Renal cortex interstitium (tissue), 11 donors: ENCODE measurements at regions not wholly inside any gene's neighbourhood (a gene's known extent, or its start where the extent isn't known, plus 50 kb on each side); places are given as distances from the start of the nearest gene placed in this dataset.
"Not testable (repeated sequence)": the region's sequence is repeated elsewhere in the genome, so short reads cannot be mapped to it uniquely, and the experiment has no call there.

Source experiments
- DNase-seq, 11 donors: peaks; one replicate each; pipeline ENCODE4 v3.0.0-alpha.2; 2013; ENCODE audit warnings: low read depth in 9 of 11, low spot score in 4 of 11; ENCODE audit errors: extremely low read depth in 1 of 11

DNA sequence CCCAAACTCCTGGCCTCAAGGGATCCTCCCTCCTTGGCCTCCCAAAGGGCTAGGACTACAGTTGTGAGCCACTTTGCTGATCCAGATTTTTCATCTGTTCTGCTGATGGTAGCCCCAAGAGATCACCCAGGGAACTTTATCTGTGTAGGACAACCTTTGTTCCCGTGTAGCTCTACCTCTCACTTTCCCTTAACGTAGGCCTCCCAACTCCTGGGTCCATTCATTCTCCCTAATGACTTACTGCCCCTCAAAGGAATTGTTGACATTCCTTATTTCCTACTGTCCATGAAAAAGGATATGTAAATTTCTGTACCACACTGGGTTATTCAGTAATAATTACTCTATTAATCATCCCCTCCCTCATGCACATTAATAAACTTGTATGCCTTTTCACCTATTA, 51.0 kb upstream of the PHF24 start:
- no peak for DNase-seq

DNA sequence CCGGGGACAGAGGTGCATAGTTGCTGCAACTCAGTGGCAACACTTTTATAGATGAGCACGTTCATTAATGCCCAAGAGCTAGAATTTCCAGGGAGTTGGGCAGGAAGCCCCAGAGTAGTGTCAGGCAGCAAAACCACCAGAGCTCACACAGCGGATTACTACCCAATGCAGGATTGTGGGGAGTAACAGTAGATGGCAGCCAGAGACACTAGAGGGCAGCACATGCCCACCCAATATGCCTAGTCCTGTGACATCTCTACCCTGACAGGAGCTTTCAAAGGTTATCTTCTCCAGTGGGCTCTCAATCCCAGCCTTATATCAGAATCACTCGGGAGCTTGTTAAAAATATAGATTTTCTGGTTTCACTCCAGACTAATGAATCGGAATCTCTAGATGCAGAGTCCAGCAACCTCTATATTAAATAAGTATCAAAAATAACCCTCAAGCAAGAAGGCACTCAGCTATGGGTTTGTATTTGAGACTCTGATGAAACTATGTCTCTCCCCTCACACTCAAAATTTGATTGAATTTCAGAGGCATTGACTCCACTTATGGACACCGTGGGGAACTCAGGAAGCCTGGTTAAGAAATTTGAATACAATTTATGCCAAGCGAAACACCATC, 58.4 kb upstream of the PHF24 start:
- peak; percentile 29 to 72 (median 61) for DNase-seq

DNA sequence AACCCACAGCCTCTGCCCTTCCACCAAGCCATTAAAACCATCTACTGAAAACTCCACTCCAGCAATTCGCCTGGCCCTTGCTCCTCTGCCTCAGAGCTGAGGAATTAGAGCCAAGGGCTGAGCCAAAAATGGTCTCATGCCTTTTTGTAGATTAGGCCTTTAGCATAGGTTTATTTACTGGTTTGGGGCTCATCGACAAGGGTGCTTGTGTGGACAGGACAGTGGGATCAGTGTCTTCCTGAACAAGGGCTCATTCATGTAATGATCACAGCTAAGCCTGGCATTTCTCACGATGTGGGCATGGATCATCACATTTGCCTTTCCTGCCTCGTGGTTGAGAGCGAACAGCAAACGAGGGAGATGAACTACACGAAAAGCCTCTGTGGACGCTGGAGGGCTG, 59.2 kb upstream of the PHF24 start:
- DNase-seq: no peak

DNA sequence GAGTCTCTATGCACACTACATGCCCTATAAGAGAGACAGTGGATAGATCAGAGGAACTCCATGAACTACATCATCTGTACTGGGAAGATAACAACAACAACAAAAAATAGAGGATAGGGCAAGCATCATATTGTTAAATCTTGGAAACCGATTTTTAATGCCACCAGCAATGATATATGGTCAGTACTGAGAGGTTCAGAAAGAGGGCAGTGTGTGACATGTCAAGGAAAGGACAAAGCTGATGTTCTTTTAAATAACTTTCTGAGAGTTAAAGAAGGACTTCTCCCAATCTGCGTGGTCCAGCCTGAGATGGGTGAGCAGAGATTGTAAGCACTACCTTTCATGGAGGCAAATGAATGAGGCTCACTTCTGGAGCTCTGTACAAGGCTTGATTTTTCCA, 62.0 kb upstream of the PHF24 start:
- DNase-seq: no peak

DNA sequence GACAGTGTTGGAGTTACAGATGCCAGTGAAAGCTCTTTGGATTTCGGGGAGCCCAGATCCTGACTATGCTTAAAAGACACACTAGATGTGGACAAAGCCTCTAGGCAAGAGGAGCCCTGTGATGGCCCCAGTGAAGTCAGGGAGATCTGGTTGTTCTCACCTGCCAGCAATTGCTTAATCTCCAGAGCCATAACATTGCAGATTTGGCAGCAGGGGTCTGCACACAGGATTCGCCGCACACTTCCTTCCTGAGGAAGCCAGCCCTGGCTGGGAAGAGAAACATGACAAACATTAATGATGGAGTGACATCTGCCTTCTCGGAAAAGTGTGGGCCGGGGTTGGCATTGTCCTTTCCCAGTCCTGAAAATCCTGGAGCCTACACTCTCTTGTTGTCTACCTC, 65.2 kb upstream of the PHF24 start:
- DNase-seq: no peak

DNA sequence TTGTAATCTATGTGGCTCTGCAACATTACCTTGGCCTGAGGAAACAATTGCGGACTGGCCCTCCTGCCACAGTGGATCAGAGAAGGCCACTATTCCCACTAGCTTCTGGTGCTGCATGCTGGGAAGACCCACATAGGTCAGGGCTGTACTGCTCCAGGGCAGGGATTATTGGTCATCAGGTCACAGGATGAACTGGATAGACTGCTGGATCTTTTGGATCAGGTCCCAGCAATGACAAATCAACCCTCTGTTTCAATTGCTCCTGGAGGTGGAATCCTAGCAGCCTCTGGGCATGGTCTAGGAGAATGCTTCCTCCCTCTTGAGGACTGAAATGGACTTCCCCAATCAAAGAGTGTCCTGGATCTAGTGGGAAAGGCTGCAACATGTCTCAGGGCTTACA, 66.7 kb upstream of the PHF24 start:
- DNase-seq: no peak

DNA sequence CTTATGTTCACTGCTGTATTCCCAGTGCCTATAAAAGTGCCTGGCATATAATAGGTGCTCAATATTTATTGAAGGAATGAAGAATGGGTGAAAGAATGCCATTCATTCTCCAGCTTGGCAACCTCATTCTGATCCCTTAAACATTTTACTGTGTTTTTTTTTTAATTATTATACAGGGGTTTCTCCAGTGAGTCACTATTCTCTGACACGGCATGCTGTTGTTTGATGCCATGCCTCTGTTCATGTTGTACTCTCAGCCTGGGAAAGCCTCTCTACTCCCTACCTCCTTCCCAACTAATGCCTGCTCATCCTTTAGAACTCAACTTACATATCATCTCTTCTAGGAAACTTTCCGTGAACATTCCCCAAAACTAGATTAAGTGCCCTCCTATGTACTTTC, 70.2 kb upstream of the PHF24 start:
- DNase-seq: no peak

DNA sequence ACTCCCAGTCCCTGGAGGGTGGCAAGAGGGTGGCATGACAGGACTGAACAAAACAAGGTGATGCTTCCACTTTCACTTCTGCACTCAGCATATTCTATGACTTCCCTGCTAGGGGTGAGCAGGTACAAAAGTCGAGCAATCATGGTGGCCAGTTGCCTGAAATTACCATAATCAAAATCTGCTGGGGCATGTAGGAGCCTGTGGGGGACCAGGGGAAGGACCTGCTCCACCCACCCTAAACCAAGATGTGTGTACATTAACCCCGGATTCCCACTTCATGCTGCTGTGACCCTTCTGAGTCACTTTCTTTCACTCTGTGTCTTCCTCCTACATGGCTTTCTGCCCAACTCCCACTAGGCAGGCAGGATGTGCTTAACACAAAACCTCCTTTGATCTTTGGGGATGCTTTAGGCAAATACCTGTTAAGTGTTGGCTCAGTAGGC, 73.3 kb upstream of the PHF24 start:
- no peak for DNase-seq

DNA sequence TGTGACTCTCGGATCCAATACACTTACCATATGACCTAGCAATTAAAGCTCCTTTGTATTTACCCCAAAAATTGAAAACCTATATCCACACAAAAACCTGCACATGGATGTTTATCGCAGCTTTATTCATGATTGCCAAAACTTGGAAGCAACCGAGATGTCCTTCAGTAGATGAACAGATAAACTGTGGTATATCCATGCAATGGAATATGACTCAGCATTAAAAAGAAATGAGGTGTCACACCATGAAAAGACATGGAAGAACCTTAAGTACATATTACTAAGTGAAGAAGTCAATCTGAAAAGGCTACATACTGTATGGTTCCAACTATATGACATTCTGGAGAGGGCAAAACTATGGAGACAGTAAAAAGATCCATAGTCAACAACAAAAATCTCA, 82.0 kb upstream of the PHF24 start:
- DNase-seq: no peak

DNA sequence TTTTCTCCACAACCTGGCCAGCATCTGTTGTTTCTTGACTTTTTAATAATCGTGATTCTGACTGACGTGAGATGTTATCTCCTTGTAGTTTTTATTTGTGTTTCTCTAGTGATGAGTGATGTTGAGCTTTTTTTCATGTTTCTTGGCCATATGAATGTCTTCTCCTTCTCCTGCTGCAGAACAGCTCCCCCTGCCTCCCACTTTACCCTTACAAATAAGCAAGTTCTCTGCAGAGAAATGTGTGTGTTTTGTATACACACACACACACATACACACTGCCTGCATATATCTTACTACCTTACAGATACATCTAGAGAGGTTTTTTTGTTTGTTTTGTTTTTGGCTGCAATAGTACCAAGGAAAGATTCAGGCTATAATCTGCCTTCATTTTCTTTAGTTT, 88.7 kb upstream of the PHF24 start:
- DNase-seq: peak in 6 of 11 donors; percentile 0 to 5 (median 2)

DNA sequence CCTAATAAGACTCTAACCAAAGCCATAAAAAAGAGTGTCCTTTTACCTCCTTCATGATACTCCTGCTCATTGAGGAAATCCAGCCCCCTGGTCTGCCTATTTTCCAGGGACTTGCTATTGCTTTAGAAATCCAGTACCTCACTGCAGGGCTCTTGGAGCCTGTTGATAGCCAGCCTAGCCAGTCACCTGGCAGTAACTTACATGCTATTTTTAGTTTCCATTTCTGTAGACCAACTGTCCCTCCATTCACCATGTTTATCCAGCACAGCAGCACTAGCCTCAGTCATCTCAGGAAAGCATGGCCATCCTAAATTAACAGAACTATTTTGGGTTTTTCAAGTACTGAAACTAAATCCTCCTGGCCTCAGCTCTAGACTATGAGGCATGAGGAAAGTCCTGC, 91.5 kb upstream of the PHF24 start:
- no peak for DNase-seq

DNA sequence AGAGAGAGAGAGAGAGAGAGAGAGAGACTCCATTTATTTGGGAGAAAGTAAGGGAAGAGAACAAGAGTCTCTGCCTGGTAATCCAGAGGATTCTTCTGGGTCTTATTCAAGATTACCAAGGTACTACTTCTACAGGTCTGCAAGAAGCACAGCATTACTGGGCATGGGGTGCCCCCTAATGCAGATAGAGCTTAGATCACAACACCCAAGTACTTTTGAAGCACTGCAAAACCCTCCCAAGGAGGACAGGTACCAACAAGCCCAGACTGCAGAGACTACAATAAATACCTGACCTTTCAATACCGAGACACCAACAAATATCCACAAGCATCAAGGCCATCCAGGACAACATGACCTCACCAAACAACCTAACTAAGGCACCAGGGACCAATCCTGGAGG, 94.7 kb upstream of the PHF24 start:
- no peak for DNase-seq

DNA sequence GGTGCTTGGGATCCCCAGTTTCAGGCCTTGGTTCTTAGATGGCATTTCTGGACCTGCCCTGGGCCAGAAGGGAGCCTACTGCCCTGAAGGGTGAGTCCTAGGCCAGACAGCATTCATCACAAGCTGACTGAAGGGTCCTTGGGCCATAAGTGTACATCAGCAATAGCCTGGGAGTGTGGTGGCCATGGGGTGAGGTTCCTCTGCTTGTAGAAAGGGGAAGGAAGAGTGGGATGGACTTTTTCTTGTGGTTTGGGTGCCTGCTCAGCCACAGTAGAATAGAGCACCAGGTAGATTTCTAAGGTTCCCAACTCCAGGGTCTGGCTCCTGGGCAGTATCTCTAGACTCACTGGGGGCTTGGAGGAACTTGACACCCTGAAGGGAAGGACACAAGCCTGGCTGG, 95.2 kb upstream of the PHF24 start:
- DNase-seq: no peak

DNA sequence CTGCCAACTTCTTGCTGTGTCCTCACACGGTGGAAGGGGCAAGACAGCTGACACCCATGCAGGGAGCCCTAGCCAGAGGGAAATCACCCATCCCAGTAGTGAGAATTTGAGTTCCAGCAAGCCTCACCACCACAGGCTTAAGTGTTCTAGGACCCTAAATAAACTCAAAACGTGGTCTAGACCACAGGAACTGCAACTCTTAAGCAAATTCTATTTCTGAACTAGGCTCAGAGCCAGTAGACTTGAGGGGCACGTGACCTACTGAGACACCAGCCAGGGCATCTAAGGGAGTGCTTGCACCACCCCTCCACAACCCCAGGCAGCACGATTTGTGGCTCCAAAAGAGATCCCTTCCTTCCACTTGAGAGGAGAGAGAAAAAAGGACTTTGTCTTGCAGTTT, 96.0 kb upstream of the PHF24 start:
- DNase-seq: no peak

DNA sequence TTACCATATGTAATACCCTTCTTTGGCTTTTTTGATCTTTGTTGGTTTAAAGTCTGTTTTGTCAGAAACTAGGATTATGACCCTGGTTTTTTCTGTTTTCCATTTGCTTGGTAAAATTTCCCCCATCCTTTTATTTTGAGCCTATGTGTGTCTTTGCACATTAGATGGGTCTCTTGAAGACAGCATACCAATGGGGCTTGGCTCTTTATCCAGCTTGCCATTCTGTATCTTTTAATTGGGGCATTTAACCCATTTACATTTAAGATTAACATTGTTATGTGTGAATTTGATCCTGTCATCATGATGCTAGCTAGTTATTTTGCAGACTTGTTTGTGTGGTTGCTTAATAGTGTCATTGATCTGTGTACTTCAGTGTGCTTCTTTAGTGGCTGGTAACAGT, 103.1 kb upstream of the PHF24 start:
- not testable (repeated sequence) for DNase-seq

DNA sequence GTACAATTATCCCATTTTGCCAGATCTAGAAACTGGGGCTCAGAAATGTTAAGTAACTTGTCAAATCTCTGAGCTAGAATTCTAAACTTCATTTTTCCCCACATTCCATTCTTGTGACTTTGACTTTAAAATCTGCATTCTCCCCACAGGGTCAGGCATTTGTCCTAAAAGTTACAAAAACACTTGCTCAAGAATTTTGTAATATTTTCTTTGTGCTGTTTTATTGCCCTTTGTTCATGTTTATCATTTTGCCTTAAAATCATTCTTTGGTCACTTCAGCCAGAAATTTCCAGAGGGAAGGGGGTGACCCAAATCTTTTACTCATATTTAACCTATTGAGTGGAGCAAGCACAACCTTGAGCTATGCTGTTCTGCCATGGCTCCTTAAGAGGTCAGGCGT, 120.1 kb upstream of the CCL21 start:
- DNase-seq: no peak

DNA sequence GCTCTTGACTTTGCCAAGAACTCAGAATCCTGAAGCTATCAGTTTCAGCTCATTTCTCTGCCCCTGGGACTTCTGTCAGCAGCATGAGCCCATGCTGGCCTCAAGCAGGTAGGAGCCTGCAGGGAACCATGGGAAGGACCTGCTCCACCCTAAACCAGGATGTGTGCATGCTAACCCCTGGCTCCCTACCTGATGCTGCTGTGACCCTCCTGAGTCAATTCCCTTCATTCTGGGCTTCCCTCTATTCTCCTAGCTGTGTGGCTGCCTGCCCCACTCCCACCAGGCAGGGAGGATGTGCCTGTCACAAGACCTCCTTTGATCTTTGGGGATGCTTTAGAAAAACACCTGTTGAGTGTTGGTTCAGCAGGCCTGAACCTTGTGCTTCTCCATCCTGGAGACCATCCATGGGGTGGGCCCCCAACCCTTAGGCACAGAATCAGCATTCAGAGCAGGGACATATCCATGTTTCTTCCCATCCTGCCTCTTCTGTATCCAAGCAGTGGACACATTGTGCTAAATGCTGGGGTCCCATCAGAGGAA, 117.1 kb upstream of the CCL21 start:
- DNase-seq: no peak

DNA sequence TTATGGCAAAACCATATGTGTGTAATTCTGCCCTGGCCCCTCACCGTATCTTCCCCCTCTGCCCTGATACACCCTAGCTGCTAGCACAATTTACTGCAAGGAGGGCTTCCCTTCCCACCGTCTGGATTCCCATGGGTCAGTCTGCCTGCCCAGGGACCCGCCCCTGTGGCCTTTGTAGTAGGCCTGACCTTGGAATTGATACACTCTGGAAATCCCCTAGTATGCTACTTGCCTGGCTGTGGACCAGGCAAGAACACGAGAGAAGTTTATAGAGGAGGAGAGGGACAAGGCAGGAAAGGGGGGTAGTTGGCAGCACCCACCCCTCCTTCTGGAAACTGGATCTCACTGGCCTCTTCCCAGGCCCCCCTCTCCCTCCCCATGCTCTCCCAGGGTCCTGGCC, 115.8 kb upstream of the CCL21 start:
- no peak for DNase-seq

DNA sequence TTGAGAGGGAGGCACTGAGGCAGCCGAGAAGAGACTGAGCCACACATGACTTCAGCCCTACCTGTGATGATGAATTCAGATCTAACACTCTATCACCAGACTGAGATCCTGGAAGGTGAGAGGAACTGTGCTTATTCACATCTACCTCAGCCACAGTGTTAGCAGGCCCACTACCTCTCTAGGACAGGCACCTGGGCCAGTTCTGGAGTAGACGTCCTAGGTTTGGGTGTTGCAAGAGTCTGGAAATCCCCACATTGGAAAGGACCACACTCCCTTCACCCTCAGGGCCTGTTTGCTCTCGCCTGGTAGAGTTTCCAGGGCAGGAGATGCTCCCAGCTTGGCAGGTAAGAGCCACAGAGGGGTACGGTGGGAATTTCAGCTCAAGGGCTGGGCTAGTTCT, 113.8 kb upstream of the CCL21 start:
- DNase-seq: no peak

DNA sequence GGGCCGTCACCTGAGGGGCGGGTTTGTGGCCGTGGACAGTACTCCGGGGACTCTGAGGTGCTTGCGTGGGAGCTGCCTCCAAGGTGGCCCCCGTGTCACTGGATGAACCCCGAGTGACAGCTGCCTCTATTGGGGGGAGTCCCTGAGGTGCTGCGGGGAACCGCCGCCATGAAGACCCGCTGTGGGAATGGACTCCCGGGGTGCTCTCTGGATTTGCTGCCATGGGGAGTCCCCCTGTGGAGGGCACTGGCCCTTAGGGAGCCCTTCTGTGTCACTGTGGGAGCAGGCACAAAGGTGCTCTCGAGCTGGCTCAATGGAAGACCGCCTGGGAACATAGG, 100.2 kb upstream of the CCL21 start:
- no peak for DNase-seq

DNA sequence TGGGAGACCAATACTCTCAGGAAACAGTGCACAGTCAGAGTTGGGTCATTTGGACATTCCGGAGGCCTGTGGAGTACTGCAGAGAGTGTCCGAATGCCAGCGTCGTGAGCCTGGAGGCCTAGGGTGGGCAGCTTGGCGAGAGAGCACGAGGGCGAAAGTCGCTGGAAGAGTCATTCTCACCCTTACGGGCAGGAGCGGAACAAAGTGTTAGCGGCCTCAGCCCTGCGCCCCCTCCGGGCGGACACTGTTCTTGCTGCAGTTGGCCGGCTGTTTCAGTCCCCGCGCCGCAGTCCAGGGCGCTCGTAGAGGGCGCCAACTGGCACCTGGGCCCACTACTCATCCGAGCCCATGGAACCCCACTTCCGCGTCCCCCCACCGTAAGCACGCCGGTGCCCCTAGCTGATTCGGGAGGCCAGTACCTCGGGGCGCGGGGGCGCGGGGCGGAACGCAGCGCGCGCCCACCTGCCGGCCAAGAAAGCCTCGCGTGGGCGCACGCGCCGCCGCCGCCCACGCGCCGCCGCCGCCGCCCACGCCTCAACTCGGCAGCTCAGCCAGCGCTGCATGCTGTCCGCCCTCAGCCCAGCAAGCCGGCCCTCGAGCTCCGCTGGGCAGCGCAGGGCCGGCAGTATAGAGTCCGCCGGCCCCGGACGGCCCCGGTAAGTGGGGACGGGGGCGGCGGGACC, 99.7 kb upstream of the CCL21 start:
- DNase-seq: peak in 9 of 11 donors; percentile 6 to 28 (median 13)
